ENCODE measurements at regions not wholly inside any gene's neighbourhood (a gene's known extent, or its start where the extent isn't known, plus 50 kb on each side); places are given as distances from the start of the nearest gene placed in this dataset.

GRCh38 chr2:41784496-41784895 is 263.3 kb upstream of the PKDCC start:
- peaks cover 5% of the 10 kb centered on the region for H3K27me3 Mint-ChIP-seq
- H3K9me3 Mint-ChIP-seq = no peaks in the 10 kb centered on the region
- ChIA-PET POLR2A (no interaction called here), CTCF (no interaction called here)
- no peaks in the 10 kb centered on the region for H3K36me3 Mint-ChIP-seq (ENCODE audit: low read depth)
- no peak overlapping the region for H3K4me3 Mint-ChIP-seq
- no peaks in the 10 kb centered on the region for H3K4me1 Mint-ChIP-seq
- H3K27ac Mint-ChIP-seq = no peak overlapping the region
- no peak for DNase-seq

- no peaks in the 10 kb centered on the region for H3K9me3 Mint-ChIP-seq
- H3K4me3 Mint-ChIP-seq = no peak overlapping the region
- POLR2A ChIA-PET = no interaction called here
- DNase-seq = no peak
- CTCF ChIA-PET = no interaction called here
- no peaks in the 10 kb centered on the region for H3K36me3 Mint-ChIP-seq (ENCODE audit: low read depth)
- no peaks in the 10 kb centered on the region for H3K4me1 Mint-ChIP-seq
- no peak overlapping the region for H3K27ac Mint-ChIP-seq
- peaks cover 1% of the 10 kb centered on the region for H3K27me3 Mint-ChIP-seq
Observed at GRCh38 chr2:41785251-41786022, 262.4 kb upstream of the PKDCC start.

GRCh38 chr2:41791523-41791922 is 256.3 kb upstream of the PKDCC start:
- Mint-ChIP-seq H3K4me3 (no peak overlapping the region), H3K9me3 (no peaks in the 10 kb centered on the region), H3K36me3 (ENCODE audit: low read depth) (no peaks in the 10 kb centered on the region), H3K27me3 (peaks cover 1% of the 10 kb centered on the region), H3K4me1 (no peaks in the 10 kb centered on the region), H3K27ac (no peak overlapping the region)
- CTCF ChIA-PET = no interaction called here
- DNase-seq = peak; percentile 30
- POLR2A ChIA-PET = no interaction called here

GRCh38 chr2:41803361-41803760 is 244.5 kb upstream of the PKDCC start:
- DNase-seq = no peak
- ChIA-PET POLR2A (no interaction called here), CTCF (interaction anchor here (0.7 kb wide), 1 partner anchor 345 kb away, joined by 3 read pairs; no protein-coding TSS in a partner anchor)
- Mint-ChIP-seq H3K36me3 (ENCODE audit: low read depth) (no peaks in the 10 kb centered on the region), H3K27ac (no peak overlapping the region), H3K4me3 (no peak overlapping the region), H3K9me3 (peaks cover 9% of the 10 kb centered on the region), H3K27me3 (peaks cover 20% of the 10 kb centered on the region), H3K4me1 (no peaks in the 10 kb centered on the region)

GRCh38 chr2:41806286-41806685 is 241.5 kb upstream of the PKDCC start:
- Mint-ChIP-seq H3K9me3 (peaks cover 6% of the 10 kb centered on the region), H3K4me3 (no peak overlapping the region), H3K36me3 (ENCODE audit: low read depth) (no peaks in the 10 kb centered on the region), H3K27ac (no peak overlapping the region), H3K27me3 (peaks cover 23% of the 10 kb centered on the region), H3K4me1 (no peaks in the 10 kb centered on the region)
- POLR2A ChIA-PET = no interaction called here
- CTCF ChIA-PET = no interaction called here
- no peak for DNase-seq

- CTCF ChIA-PET = no interaction called here
- Mint-ChIP-seq H3K4me1 (no peaks in the 10 kb centered on the region), H3K9me3 (peaks cover 5% of the 10 kb centered on the region), H3K27me3 (peaks cover 13% of the 10 kb centered on the region), H3K4me3 (no peak overlapping the region), H3K27ac (no peak overlapping the region), H3K36me3 (ENCODE audit: low read depth) (no peaks in the 10 kb centered on the region)
- no peak for DNase-seq
- POLR2A ChIA-PET = no interaction called here
Observed at GRCh38 chr2:41821167-41821566, 226.7 kb upstream of the PKDCC start.

- Mint-ChIP-seq H3K27ac (no peak overlapping the region), H3K36me3 (ENCODE audit: low read depth) (no peaks in the 10 kb centered on the region), H3K4me1 (no peaks in the 10 kb centered on the region), H3K9me3 (no peaks in the 10 kb centered on the region), H3K27me3 (peaks cover 31% of the 10 kb centered on the region), H3K4me3 (no peak overlapping the region)
- CTCF ChIA-PET = interaction anchor here (1.5 kb wide), 1 partner anchor 10 kb away, joined by 3 read pairs; no protein-coding TSS in a partner anchor
- POLR2A ChIA-PET = no interaction called here
- no peak for DNase-seq
Observed at GRCh38 chr2:41826921-41827320, 220.9 kb upstream of the PKDCC start.

GRCh38 chr2:41827354-41827971 is 220.4 kb upstream of the PKDCC start:
- Mint-ChIP-seq H3K36me3 (ENCODE audit: low read depth) (no peaks in the 10 kb centered on the region), H3K27me3 (peaks cover 31% of the 10 kb centered on the region), H3K9me3 (no peaks in the 10 kb centered on the region), H3K4me1 (no peaks in the 10 kb centered on the region), H3K4me3 (no peak overlapping the region), H3K27ac (no peak overlapping the region)
- DNase-seq = no peak
- CTCF ChIA-PET = interaction anchor here (0.9 kb wide), 1 partner anchor 8 kb away, joined by 3 read pairs; no protein-coding TSS in a partner anchor
- POLR2A ChIA-PET = no interaction called here

GRCh38 chr2:41828052-41828643 is 219.7 kb upstream of the PKDCC start:
- DNase-seq = no peak
- POLR2A ChIA-PET = no interaction called here
- Mint-ChIP-seq H3K27ac (no peak overlapping the region), H3K9me3 (no peaks in the 10 kb centered on the region), H3K4me1 (no peaks in the 10 kb centered on the region), H3K27me3 (peaks cover 32% of the 10 kb centered on the region), H3K36me3 (ENCODE audit: low read depth) (no peaks in the 10 kb centered on the region), H3K4me3 (no peak overlapping the region)
- CTCF ChIA-PET = interaction anchor here (0.9 kb wide), 1 partner anchor 7 kb away, joined by 3 read pairs; no protein-coding TSS in a partner anchor

- no peaks in the 10 kb centered on the region for H3K9me3 Mint-ChIP-seq
- no peaks in the 10 kb centered on the region for H3K36me3 Mint-ChIP-seq (ENCODE audit: low read depth)
- CTCF ChIA-PET = no interaction called here
- H3K27ac Mint-ChIP-seq = no peak overlapping the region
- H3K4me1 Mint-ChIP-seq = no peaks in the 10 kb centered on the region
- POLR2A ChIA-PET = no interaction called here
- DNase-seq = no peak
- no peak overlapping the region for H3K4me3 Mint-ChIP-seq
- H3K27me3 Mint-ChIP-seq = peaks cover 29% of the 10 kb centered on the region
Observed at GRCh38 chr2:41829052-41829451, 218.8 kb upstream of the PKDCC start.

- Mint-ChIP-seq H3K27ac (no peak overlapping the region), H3K4me3 (no peak overlapping the region), H3K27me3 (peaks cover 37% of the 10 kb centered on the region), H3K4me1 (no peaks in the 10 kb centered on the region), H3K9me3 (no peaks in the 10 kb centered on the region), H3K36me3 (ENCODE audit: low read depth) (no peaks in the 10 kb centered on the region)
- no peak for DNase-seq
- ChIA-PET POLR2A (no interaction called here), CTCF (no interaction called here)
Observed at GRCh38 chr2:41830600-41830999, 217.2 kb upstream of the PKDCC start.

GRCh38 chr2:41832218-41832617 is 215.6 kb upstream of the PKDCC start:
- Mint-ChIP-seq H3K4me1 (no peaks in the 10 kb centered on the region), H3K36me3 (ENCODE audit: low read depth) (no peaks in the 10 kb centered on the region), H3K27me3 (peaks cover 37% of the 10 kb centered on the region), H3K27ac (no peak overlapping the region), H3K9me3 (no peaks in the 10 kb centered on the region), H3K4me3 (no peak overlapping the region)
- CTCF ChIA-PET = no interaction called here
- DNase-seq = no peak
- POLR2A ChIA-PET = no interaction called here

GRCh38 chr2:41835401-41835800 is 212.4 kb upstream of the PKDCC start:
- H3K36me3 Mint-ChIP-seq (ENCODE audit: low read depth) = no peaks in the 10 kb centered on the region
- CTCF ChIA-PET = interaction anchor here (1.1 kb wide), 1 partner anchor 8 kb away, joined by 3 read pairs; no protein-coding TSS in a partner anchor
- H3K27ac Mint-ChIP-seq = no peak overlapping the region
- no peaks in the 10 kb centered on the region for H3K9me3 Mint-ChIP-seq
- no peak for DNase-seq
- H3K27me3 Mint-ChIP-seq = peaks cover 33% of the 10 kb centered on the region
- H3K4me3 Mint-ChIP-seq = no peak overlapping the region
- POLR2A ChIA-PET = no interaction called here
- no peaks in the 10 kb centered on the region for H3K4me1 Mint-ChIP-seq
